Naive thymus-derived CD8-positive, alpha-beta T cell (primary cell): ENCODE measurements at regions not wholly inside any gene's neighbourhood (a gene's known extent, or its start where the extent isn't known, plus 50 kb on each side); places are given as distances from the start of the nearest gene placed in this dataset.
"Not testable (repeated sequence)": the region's sequence is repeated elsewhere in the genome, so short reads cannot be mapped to it uniquely, and the experiment has no call there.

Source experiments
- ATAC-seq, 2 donors: fragments of 150-1000 bp; cut with Tn5 transposase in 1 of 2; sonication (Bioruptor Pico), chemical (Tn5 transposase) in 1 of 2; 1 replicate in 1 of 2; 2 replicates in 1 of 2; pipeline ENCODE4 v1.10.0; 2021; ENCODE audit warnings: mild to moderate bottlenecking in 2 of 2, moderate library complexity in 2 of 2
- POLR2A ChIA-PET: fragments of 350-600 bp; sonication (Branson Sonifier 250); formaldehyde crosslinking; loops from one replicate; lab custom pipeline; 2021; ENCODE audit warnings: antibody characterized with exemption; lab: Charles Lee
- DNase-seq, 10 donors: peaks; one replicate each; pipeline versions ENCODE4 v3.0.0 to v3.0.0-alpha.2; 2020 to 2022
- H3K27ac Mint-ChIP-seq, 10 donors: one replicate each; pipeline ENCODE4 v1.8.0; 2020 to 2022; ENCODE audit warnings: mild to moderate bottlenecking in 10 of 10, mixed read lengths in 10 of 10, moderate library complexity in 4 of 10, inconsistent platforms in 1 of 10
- H3K27me3 Mint-ChIP-seq, 5 donors: one replicate each; pipeline ENCODE4 v1.8.0; 2021 to 2022; ENCODE audit warnings: mixed read lengths in 5 of 5
- H3K36me3 Mint-ChIP-seq, 3 donors: one replicate each; pipeline ENCODE4 v1.8.0; 2020 to 2022; ENCODE audit warnings: mixed read lengths in 3 of 3, mild to moderate bottlenecking in 2 of 3, inconsistent platforms in 1 of 3
- H3K4me1 Mint-ChIP-seq, 4 donors: one replicate each; pipeline ENCODE4 v1.8.0; 2021 to 2022; ENCODE audit warnings: mixed read lengths in 4 of 4
- H3K4me3 Mint-ChIP-seq, 10 donors: one replicate each; pipeline ENCODE4 v1.8.0; 2020 to 2022; ENCODE audit warnings: mild to moderate bottlenecking in 10 of 10, mixed read lengths in 10 of 10, moderate library complexity in 6 of 10, inconsistent platforms in 1 of 10
- H3K9me3 Mint-ChIP-seq, 9 donors: one replicate each; pipeline ENCODE4 v1.8.0; 2020 to 2022; ENCODE audit warnings: mixed read lengths in 9 of 9, mild to moderate bottlenecking in 3 of 9, inconsistent platforms in 1 of 9, moderate library complexity in 1 of 9

DNA sequence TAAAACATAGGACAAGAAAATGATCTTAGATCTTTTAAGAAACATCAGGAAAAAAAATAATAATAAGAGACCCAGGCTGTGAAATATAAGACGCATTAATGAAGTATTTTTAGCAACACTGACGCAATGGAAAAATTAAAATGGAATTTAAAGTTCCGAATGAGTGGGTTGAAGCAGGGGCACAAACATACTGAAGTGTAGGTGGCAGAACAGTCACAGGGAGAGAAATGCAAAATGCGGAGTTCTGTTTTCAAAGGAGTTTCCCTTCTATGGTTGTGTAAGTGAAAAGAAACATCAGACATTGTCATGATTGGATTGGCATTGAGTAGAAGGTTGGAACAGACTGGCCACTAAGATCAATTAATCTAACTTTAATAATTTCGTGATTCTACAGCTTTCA is 159.8 kb downstream of the CYSLTR2 start:
- Mint-ChIP-seq H3K27ac (no peak overlapping the region), H3K27me3 (peaks cover 0 to 7% (median 0%) of the 10 kb centered on the region in 5 donors), H3K4me1 (peaks cover 6 to 13% (median 12%) of the 10 kb centered on the region in 4 donors), H3K9me3 (peaks cover 0 to 7% (median 0%) of the 10 kb centered on the region in 9 donors), H3K36me3 (peaks cover 0 to 9% (median under 1%) of the 10 kb centered on the region in 3 donors), H3K4me3 (no peak overlapping the region)
- DNase-seq = no peak
- POLR2A ChIA-PET = no interaction called here
- no peak for ATAC-seq

DNA sequence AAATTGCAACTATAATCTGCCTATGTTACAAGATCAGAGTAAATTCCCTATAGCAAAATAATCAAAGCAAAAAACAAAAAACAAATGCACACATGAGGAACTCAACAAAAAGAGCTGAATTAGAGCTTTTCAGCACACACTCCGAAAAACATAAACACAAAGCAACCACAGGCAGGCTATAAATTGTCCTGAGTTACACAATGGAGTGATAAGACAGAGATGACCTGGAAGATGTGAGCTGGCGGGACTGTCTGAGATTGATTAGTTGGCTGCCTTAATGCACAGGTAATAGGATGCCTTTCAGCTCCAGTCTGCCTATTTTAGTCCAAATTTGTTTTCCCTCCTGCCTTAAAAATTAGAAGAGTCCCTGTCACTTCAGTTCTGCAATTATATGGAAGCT is 159.0 kb upstream of the FNDC3A start:
- Mint-ChIP-seq H3K27ac (peak overlapping the region in 4 of 10 donors; percentile 22 to 84 (median 70)), H3K36me3 (peaks cover 0 to 5% (median 0%) of the 10 kb centered on the region in 3 donors), H3K4me1 (peaks cover 6 to 13% (median 12%) of the 10 kb centered on the region in 4 donors), H3K4me3 (peak overlapping the region in 9 of 10 donors; percentile 39 to 78 (median 67)), H3K9me3 (peaks cover 0 to 5% (median 0%) of the 10 kb centered on the region in 9 donors), H3K27me3 (peaks cover 0 to 3% (median 0%) of the 10 kb centered on the region in 5 donors)
- POLR2A ChIA-PET = interaction anchor here (0.5 kb wide), 1 partner anchor 1641 kb away, joined by 3 read pairs; no protein-coding TSS in a partner anchor
- DNase-seq = no peak
- no peak for ATAC-seq

DNA sequence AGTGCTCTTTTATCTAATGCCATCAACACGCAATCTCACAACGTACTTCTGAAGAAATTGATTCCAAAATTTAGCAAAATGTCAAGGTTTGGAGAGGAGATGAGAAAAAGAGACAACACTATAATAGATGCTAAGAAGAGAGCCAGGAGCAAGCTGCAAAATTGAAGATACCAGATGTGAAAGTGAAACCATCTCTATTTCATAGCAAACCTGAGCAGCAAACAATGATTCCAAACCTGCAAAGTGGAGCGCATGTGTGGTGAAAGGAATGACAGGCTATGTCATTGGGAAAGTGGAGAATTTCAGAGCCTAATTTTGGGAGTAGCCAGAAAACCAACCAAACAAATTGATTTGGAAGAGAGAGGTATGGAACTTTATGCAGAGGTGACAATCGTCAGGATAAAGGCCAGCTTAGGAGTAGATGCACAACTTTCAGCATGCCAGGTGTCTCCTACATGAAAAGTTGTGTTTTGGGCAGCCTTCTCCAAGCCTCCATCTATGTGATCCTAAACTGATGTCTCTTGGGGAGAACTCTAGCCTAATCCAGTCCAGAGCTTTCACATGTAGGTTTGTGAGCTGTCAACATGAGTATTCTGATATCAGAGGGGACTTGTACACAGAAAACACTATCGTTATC is 158.4 kb upstream of the FNDC3A start:
- DNase-seq (peak in 2 of 10 donors; percentile 9 to 13), ATAC-seq (peak in 1 of 2 donors; percentile 45)
- H3K36me3 Mint-ChIP-seq = peaks cover 0 to 4% (median 0%) of the 10 kb centered on the region in 3 donors
- POLR2A ChIA-PET = no interaction called here
- H3K27me3 Mint-ChIP-seq = peaks cover 0 to 3% (median 0%) of the 10 kb centered on the region in 5 donors
- H3K4me1 Mint-ChIP-seq = peaks cover 6 to 13% (median 12%) of the 10 kb centered on the region in 4 donors
- H3K27ac Mint-ChIP-seq = peak overlapping the region in 7 of 10 donors; percentile 22 to 84 (median 57)
- peak overlapping the region; percentile 39 to 78 (median 66) for H3K4me3 Mint-ChIP-seq
- H3K9me3 Mint-ChIP-seq = peaks cover 0 to 4% (median 0%) of the 10 kb centered on the region in 9 donors

DNA sequence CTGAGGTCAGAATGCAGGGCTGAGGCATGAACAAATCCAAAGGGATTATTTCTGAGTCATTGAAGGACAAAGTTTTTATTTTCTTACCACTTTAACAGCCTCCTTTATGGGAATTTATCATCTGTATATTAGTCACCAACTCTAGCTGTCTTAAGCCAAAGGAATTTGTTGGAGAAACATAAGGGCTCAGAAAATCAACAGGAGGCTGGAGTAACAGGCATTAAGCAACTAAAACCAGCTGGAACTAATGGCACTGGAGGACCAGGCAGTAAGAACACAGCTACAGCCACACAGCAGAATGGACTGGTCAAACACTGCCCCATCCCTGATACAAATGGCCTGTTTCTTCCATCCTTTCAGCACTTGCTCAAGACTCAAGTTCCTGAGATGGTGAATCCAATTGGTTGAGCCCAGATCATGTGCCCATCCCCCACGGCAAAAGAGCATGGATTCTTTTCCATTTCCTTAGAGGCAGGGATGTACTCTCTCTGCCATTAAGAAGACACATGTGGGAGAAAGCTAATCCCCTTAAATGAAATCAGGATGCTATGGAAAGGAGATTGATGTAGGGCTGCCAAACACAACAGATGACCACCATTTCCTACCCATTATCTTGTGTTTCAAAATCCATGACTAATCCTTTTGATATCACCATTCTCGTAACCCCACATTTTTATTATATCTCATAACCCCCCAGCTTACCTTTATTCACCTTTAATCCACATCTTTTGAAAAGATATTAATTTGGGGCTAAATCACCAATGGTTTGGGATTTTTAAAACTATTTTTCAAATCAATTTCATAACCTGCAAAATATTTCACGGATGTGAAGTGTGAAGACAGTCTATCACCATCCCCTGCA is 157.0 kb upstream of the FNDC3A start:
- Mint-ChIP-seq H3K9me3 (no peaks in the 10 kb centered on the region), H3K4me3 (no peak overlapping the region), H3K36me3 (no peaks in the 10 kb centered on the region), H3K4me1 (peaks cover 6 to 13% (median 12%) of the 10 kb centered on the region in 4 donors), H3K27ac (no peak overlapping the region), H3K27me3 (no peaks in the 10 kb centered on the region)
- POLR2A ChIA-PET = no interaction called here
- ATAC-seq = no peak
- no peak for DNase-seq

DNA sequence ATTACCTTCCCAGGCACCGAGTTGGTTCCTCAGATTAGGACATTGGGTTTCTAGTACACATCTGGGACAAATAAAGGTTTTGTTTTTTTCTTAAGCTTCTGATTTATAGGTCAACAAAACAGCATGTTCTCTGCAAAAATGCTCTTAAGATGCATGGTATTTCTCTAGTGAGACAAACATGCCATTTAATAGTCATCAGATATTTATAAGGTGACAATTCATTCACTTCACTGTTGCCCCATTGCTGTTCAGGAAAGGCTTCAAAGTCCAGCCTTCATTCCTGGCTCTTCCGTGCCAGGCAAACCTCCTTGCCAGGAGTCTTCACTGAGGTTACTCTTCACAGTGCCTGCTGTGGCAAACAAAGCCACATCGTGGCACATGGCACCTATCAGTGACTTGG is 156.3 kb upstream of the FNDC3A start:
- no peak for DNase-seq
- Mint-ChIP-seq H3K4me3 (no peak overlapping the region), H3K36me3 (no peaks in the 10 kb centered on the region), H3K27me3 (no peaks in the 10 kb centered on the region), H3K27ac (no peak overlapping the region), H3K4me1 (peaks cover 6 to 13% (median 12%) of the 10 kb centered on the region in 4 donors), H3K9me3 (no peaks in the 10 kb centered on the region)
- no peak for ATAC-seq
- POLR2A ChIA-PET = no interaction called here

DNA sequence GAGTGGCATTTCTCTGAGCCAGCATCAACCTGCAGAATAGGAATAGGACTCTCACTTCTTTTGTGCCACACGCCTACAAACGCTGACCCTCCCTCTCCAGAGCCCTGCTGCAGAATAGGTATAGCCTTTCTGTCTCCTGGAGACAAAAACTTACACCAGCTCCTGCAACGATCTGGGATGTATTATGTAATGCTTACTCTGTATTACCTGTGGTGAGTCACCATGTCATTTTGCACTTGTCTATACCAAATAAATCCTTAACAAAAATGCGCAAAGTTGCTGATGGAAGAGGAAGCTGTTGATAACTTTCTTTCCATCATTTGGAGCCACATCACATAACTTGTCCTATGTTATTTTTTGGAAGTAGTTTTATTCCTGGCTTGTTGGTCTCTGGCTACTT is 155.8 kb upstream of the FNDC3A start:
- no peaks in the 10 kb centered on the region for H3K36me3 Mint-ChIP-seq
- H3K4me3 Mint-ChIP-seq = no peak overlapping the region
- no peaks in the 10 kb centered on the region for H3K27me3 Mint-ChIP-seq
- peaks cover 6 to 13% (median 12%) of the 10 kb centered on the region in 4 donors for H3K4me1 Mint-ChIP-seq
- POLR2A ChIA-PET = no interaction called here
- no peak overlapping the region for H3K27ac Mint-ChIP-seq
- ATAC-seq (no peak), DNase-seq (no peak)
- H3K9me3 Mint-ChIP-seq = no peaks in the 10 kb centered on the region

DNA sequence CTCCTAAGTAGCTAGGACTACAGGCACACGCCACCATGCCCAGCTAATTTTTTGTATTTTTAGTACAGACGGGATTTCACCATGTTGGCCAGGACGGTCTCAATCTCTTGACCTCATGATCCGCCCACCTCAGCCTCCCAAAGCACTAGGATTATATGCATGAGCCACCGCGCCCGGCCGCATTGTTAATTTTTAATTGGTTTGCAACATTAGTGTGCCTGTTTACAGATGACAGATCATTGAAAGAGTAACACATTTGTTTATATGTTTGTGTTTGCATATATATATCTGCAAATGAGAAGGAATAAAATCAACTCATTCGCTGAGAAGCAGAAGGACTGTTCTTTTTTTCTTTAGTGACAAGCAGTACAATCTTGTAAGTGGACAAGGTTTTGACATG is 152.2 kb upstream of the FNDC3A start:
- DNase-seq, H3K4me1 Mint-ChIP-seq, POLR2A ChIA-PET, H3K27me3 Mint-ChIP-seq, ATAC-seq, H3K27ac Mint-ChIP-seq, H3K4me3 Mint-ChIP-seq: not testable (repeated sequence)
- Mint-ChIP-seq H3K9me3 (peaks cover 0 to 23% (median 12%) of the 10 kb centered on the region in 9 donors), H3K36me3 (peaks cover 0 to 12% (median 11%) of the 10 kb centered on the region in 3 donors)

DNA sequence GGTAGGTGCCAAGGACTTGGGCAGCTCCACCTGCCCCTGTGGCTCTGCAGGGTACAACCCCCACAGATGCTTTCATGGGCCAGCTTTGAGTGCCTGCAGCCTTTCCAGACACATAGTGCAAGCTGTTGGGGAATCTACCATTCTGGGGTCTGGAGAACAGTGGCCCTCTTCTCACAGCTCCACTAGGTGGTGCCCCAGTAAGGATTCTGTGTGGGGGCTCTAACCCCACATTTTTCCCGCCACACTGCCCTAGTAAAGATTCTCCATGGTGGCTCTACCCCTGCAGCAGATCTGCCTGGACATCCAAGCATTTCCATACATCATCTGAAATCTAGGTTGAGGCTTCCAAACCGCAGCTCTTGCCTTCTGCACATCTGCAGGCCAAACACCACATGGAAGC is 149.7 kb upstream of the FNDC3A start:
- ATAC-seq = no peak
- peaks cover 8 to 23% (median 16%) of the 10 kb centered on the region in 4 donors for H3K4me1 Mint-ChIP-seq
- peaks cover 0 to 3% (median 1%) of the 10 kb centered on the region in 5 donors for H3K27me3 Mint-ChIP-seq
- no peak for DNase-seq
- H3K4me3 Mint-ChIP-seq = no peak overlapping the region
- no peak overlapping the region for H3K27ac Mint-ChIP-seq
- POLR2A ChIA-PET = no interaction called here
- peaks cover 0 to 23% (median 12%) of the 10 kb centered on the region in 9 donors for H3K9me3 Mint-ChIP-seq
- H3K36me3 Mint-ChIP-seq = peaks cover 0 to 12% (median 11%) of the 10 kb centered on the region in 3 donors

DNA sequence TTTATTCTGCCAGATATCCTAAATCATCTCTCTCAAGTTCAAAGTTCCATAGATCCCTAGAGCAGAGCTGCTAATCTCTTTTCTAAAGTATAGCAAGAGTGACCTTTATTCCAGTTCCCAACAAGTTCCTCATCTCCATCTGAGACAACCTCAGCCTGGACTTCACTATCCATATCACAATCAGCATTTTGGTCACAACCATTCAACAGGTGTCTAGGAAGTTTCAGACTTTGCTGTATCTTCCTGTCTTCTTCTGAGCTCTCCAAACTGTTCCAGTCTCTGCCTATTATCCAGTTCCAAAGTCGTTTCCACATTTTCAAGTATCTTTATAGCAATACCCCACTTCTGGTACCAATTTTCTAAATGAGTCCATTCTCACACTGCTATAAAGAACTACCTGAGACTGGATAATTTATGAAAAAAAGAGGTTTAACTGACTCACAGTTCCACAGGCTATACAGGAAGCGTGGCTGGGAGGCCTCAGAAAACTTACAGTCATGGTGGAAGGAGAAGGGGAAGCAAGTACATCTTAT is 148.7 kb upstream of the FNDC3A start:
- H3K27me3 Mint-ChIP-seq, ATAC-seq, DNase-seq, H3K4me3 Mint-ChIP-seq, H3K27ac Mint-ChIP-seq, POLR2A ChIA-PET: not testable (repeated sequence)
- H3K4me1 Mint-ChIP-seq = peaks cover 8 to 23% (median 16%) of the 10 kb centered on the region in 4 donors
- H3K36me3 Mint-ChIP-seq = peaks cover 0 to 13% (median 12%) of the 10 kb centered on the region in 3 donors
- H3K9me3 Mint-ChIP-seq = peaks cover 0 to 28% (median 13%) of the 10 kb centered on the region in 9 donors

DNA sequence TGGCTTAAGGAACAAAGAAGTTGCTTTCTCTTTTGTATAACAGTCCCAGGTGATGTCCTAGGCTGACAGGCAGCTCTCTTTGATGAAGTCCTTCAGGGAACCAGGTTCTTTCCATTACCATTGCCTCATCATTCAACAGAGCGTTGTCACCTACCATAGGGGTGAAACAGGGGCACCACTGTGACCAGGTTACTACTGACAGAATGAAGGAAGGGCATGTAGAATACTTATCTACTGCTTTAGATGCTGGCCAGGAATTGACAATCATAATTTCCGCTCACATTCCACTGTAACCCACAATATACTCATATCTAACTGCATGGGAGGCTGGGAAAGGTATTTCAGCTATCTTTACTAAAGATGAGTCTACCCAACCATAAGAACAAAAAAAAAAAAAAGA is 148.0 kb upstream of the FNDC3A start:
- peaks cover 8 to 23% (median 16%) of the 10 kb centered on the region in 4 donors for H3K4me1 Mint-ChIP-seq
- peaks cover 0 to 34% (median 13%) of the 10 kb centered on the region in 9 donors for H3K9me3 Mint-ChIP-seq
- POLR2A ChIA-PET = no interaction called here
- no peak for ATAC-seq
- H3K27ac Mint-ChIP-seq = peak overlapping the region in 1 of 10 donors; percentile 15
- no peak for DNase-seq
- H3K36me3 Mint-ChIP-seq = peaks cover 0 to 18% (median 12%) of the 10 kb centered on the region in 3 donors
- peaks cover 0 to 3% (median 1%) of the 10 kb centered on the region in 5 donors for H3K27me3 Mint-ChIP-seq
- H3K4me3 Mint-ChIP-seq = no peak overlapping the region

DNA sequence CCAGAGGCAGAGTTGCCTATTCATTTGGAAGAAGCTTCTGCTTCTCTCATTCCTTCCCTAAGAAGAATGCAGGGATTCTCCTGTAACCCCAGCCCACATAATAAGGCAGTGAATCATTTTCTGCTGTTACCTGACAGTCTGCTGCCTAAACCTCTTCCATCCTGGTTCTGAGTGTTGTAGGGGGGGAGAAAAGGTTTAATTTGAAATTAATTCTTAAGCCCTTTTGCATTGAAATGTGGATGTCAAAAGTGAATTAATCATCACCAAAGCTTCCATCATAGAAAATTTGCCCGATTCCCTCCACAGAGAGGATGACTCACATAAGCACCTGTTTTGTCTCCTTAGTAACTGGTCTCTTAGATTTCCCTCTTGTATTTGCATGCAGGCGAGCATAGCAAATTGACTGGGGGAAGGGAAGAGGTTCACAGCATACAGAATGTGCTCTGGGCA is 146.7 kb upstream of the FNDC3A start:
- Mint-ChIP-seq H3K4me1 (peaks cover 8 to 23% (median 16%) of the 10 kb centered on the region in 4 donors), H3K36me3 (peaks cover 0 to 22% (median 17%) of the 10 kb centered on the region in 3 donors), H3K27ac (peak overlapping the region in 1 of 10 donors; percentile 27), H3K4me3 (no peak overlapping the region), H3K27me3 (peaks cover 0 to 3% (median 1%) of the 10 kb centered on the region in 5 donors), H3K9me3 (peaks cover 0 to 40% (median 13%) of the 10 kb centered on the region in 9 donors)
- DNase-seq (no peak), ATAC-seq (peak in 1 of 2 donors; percentile 54)
- POLR2A ChIA-PET = no interaction called here

DNA sequence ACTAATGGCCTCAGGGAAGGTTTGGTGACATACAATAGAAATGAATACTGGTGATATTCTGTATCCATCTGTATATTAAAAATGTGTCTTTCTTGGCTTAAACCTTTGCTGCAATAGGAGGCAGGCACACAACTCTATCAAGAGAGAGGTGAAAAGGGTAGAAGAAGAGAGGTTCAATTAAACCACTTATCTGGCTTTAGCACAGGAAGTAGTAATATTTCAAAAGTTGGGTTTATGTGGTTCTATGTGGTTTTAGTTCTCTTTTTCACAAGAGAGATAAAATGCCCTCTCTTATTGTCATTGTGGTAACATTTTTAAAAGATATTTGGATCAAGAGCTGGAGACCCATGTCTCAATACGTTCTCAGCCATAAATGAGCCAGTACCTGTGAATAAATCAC is 146.2 kb upstream of the FNDC3A start:
- H3K9me3 Mint-ChIP-seq = peaks cover 0 to 45% (median 13%) of the 10 kb centered on the region in 9 donors
- POLR2A ChIA-PET = no interaction called here
- DNase-seq (no peak), ATAC-seq (no peak)
- H3K4me1 Mint-ChIP-seq = peaks cover 8 to 23% (median 16%) of the 10 kb centered on the region in 4 donors
- no peak overlapping the region for H3K4me3 Mint-ChIP-seq
- H3K36me3 Mint-ChIP-seq = peaks cover 0 to 27% (median 21%) of the 10 kb centered on the region in 3 donors
- H3K27ac Mint-ChIP-seq = no peak overlapping the region
- peaks cover 0 to 3% (median 1%) of the 10 kb centered on the region in 5 donors for H3K27me3 Mint-ChIP-seq
